CD8-positive, alpha-beta memory T cell (primary cell): ENCODE measurements at regions not wholly inside any gene's neighbourhood (a gene's known extent, or its start where the extent isn't known, plus 50 kb on each side); places are given as distances from the start of the nearest gene placed in this dataset.
A peak's percentile ranks its signal among the peaks of the same experiment; 100 is the strongest.

Experiments
- CTCF ChIA-PET: fragments of 350-600 bp; sonication (Branson Sonifier 250); formaldehyde crosslinking; loops from one replicate; lab custom pipeline; 2021; ENCODE audit warnings: antibody characterized with exemption; lab: Charles Lee
- POLR2A ChIA-PET: fragments of 350-600 bp; sonication (Branson Sonifier 250); formaldehyde crosslinking; loops from one replicate; lab custom pipeline; 2021; ENCODE audit warnings: antibody characterized with exemption; lab: Charles Lee
- DNase-seq, 5 donors: peaks; one replicate each; pipeline versions ENCODE4 v3.0.0 to v3.0.0-alpha.2; 2020 to 2022; ENCODE audit warnings: mixed read lengths in 1 of 5
- H3K27ac ChIP-seq: one replicate; pipeline ENCODE4 v1.7.0; 2013; ENCODE audit warnings: low read depth, mild to moderate bottlenecking, low read length, moderate library complexity
- H3K27me3 ChIP-seq: 2 replicates; pipeline ENCODE4 v1.7.0; 2013; ENCODE audit warnings: low read length, mild to moderate bottlenecking; ENCODE audit not compliant: insufficient read depth, poor library complexity, severe bottlenecking
- H3K36me3 ChIP-seq: 2 replicates; pipeline ENCODE4 v1.7.0; 2013; ENCODE audit warnings: mild to moderate bottlenecking, low read length, moderate library complexity; ENCODE audit not compliant: insufficient read depth
- H3K4me1 ChIP-seq: 2 replicates; pipeline ENCODE4 v1.7.0; 2013; ENCODE audit warnings: mild to moderate bottlenecking, low read length, moderate library complexity; ENCODE audit not compliant: insufficient read depth
- H3K4me3 ChIP-seq: 2 replicates; pipeline ENCODE4 v1.7.0; 2013; ENCODE audit warnings: mild to moderate bottlenecking, low read length
- H3K9me3 ChIP-seq: 2 replicates; pipeline ENCODE4 v1.7.0; 2013; ENCODE audit warnings: mild to moderate bottlenecking, low read length
- H3K27ac Mint-ChIP-seq, 8 donors: one replicate each; pipeline ENCODE4 v1.8.0; 2020 to 2021; ENCODE audit warnings: mixed read lengths in 8 of 8, mild to moderate bottlenecking in 6 of 8, inconsistent platforms in 3 of 8, moderate library complexity in 3 of 8
- H3K27me3 Mint-ChIP-seq, 2 donors: one replicate each; pipeline ENCODE4 v1.8.0; 2020 to 2021; ENCODE audit warnings: mixed read lengths in 2 of 2, mild to moderate bottlenecking in 1 of 2, moderate library complexity in 1 of 2
- H3K36me3 Mint-ChIP-seq, 3 donors: one replicate each; pipeline ENCODE4 v1.8.0; 2020 to 2021; ENCODE audit warnings: mixed read lengths in 3 of 3, inconsistent platforms in 1 of 3, mild to moderate bottlenecking in 1 of 3
- H3K4me1 Mint-ChIP-seq, 3 donors: one replicate each; pipeline ENCODE4 v1.8.0; 2020 to 2021; ENCODE audit warnings: mixed read lengths in 3 of 3, inconsistent platforms in 1 of 3, mild to moderate bottlenecking in 1 of 3
- H3K4me3 Mint-ChIP-seq, 7 donors: one replicate each; pipeline ENCODE4 v1.8.0; 2020 to 2021; ENCODE audit warnings: mixed read lengths in 7 of 7, mild to moderate bottlenecking in 6 of 7, moderate library complexity in 4 of 7, inconsistent platforms in 2 of 7
- H3K9me3 Mint-ChIP-seq, 5 donors: one replicate each; pipeline ENCODE4 v1.8.0; 2020 to 2022; ENCODE audit warnings: mixed read lengths in 5 of 5, mild to moderate bottlenecking in 3 of 5, moderate library complexity in 2 of 5, inconsistent platforms in 1 of 5

DNA sequence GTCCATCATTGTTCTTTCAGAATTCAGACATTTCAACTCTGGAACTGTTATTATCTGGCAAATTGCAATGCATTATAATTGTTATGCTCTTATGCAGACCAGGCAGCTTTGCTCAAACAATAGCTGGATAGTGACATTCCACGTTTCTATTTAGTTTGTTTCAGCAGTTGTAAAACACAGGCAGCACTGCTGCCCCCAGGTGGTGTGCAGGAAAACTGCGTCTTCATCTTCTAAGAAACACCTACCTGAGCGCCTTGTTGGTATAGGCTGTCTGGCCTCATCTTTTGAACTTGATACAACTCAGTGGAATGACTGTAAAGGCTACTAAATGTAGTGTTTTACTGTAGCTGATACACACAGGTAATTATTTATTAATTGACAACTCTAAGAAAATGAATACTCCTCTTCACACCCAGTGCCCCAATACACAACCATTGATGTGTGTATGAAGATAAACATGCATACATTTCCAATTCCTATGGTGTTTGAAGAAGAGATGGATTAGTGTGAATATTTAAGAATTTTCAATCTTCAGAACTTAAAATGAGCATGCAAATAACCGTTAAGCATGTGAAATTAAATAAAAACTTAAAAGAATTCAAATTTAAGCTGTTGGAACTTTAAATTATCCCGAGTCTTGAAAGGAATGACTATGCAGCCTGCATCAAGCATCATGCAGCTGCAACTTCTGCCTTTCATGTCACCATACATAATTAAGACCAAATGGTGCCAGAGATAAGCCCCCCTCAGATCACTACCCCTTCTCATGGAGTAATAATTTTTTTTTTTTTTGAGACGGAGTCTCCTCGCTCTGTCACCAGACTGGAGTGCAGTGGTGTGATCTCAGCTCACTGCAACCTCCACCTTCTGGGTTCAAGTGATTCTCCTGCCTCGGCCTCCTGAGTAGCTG is 85.6 kb downstream of the CD8B2 start:
- no peaks in the 10 kb centered on the region for H3K36me3 Mint-ChIP-seq
- CTCF ChIA-PET, result interaction anchor here (1.3 to 2.8 kb wide), 2 partner anchors 10 to 11 kb away, joined by 4 to 11 read pairs; no protein-coding TSS in a partner anchor
- Histone ChIP-seq H3K4me3 (no peak overlapping the region), H3K9me3 (no peaks in the 10 kb centered on the region), H3K27me3 (peaks cover 4% of the 10 kb centered on the region), H3K36me3 (no peaks in the 10 kb centered on the region), H3K4me1 (no peaks in the 10 kb centered on the region), H3K27ac (no peak overlapping the region)
- peaks cover 0 to 2% (median 0%) of the 10 kb centered on the region in 5 donors for H3K9me3 Mint-ChIP-seq
- no peak overlapping the region for H3K4me3 Mint-ChIP-seq
- peaks cover 21 to 54% of the 10 kb centered on the region in 2 donors for H3K27me3 Mint-ChIP-seq
- no peak for DNase-seq
- POLR2A ChIA-PET, result no interaction called here
- H3K27ac Mint-ChIP-seq, result no peak overlapping the region
- no peaks in the 10 kb centered on the region for H3K4me1 Mint-ChIP-seq

- ChIA-PET POLR2A (no interaction called here), CTCF (interaction anchor here (2.8 kb wide), 1 partner anchor 9 kb away, joined by 11 read pairs; no protein-coding TSS in a partner anchor)
- Histone ChIP-seq H3K27me3 (no peaks in the 10 kb centered on the region), H3K4me1 (no peaks in the 10 kb centered on the region), H3K9me3 (no peaks in the 10 kb centered on the region), H3K36me3 (no peaks in the 10 kb centered on the region), H3K4me3 (no peak overlapping the region), H3K27ac (no peak overlapping the region)
- no peak for DNase-seq
- Mint-ChIP-seq H3K4me3 (no peak overlapping the region), H3K27me3 (peaks cover 21 to 58% of the 10 kb centered on the region in 2 donors), H3K4me1 (no peaks in the 10 kb centered on the region), H3K9me3 (peaks cover 0 to 2% (median 0%) of the 10 kb centered on the region in 5 donors), H3K27ac (no peak overlapping the region), H3K36me3 (no peaks in the 10 kb centered on the region)
Measured at GRCh38 chr2:106573773-106574172, 86.6 kb downstream of the CD8B2 start.

- Mint-ChIP-seq H3K4me1 (peaks cover 0 to under 1% (median 0%) of the 10 kb centered on the region in 3 donors), H3K4me3 (no peak overlapping the region), H3K9me3 (no peaks in the 10 kb centered on the region), H3K27ac (no peak overlapping the region), H3K27me3 (peaks cover 16 to 52% of the 10 kb centered on the region in 2 donors), H3K36me3 (no peaks in the 10 kb centered on the region)
- DNase-seq, result no peak
- peaks cover 5% of the 10 kb centered on the region for H3K27me3 ChIP-seq
- no peaks in the 10 kb centered on the region for H3K4me1 ChIP-seq
- no peak overlapping the region for H3K27ac ChIP-seq
- H3K9me3 ChIP-seq, result no peaks in the 10 kb centered on the region
- ChIA-PET POLR2A (no interaction called here), CTCF (interaction anchor here (1.2 kb wide), 1 partner anchor 9 kb away, joined by 4 read pairs; no protein-coding TSS in a partner anchor)
- no peaks in the 10 kb centered on the region for H3K36me3 ChIP-seq
- H3K4me3 ChIP-seq, result no peak overlapping the region
Measured at GRCh38 chr2:106575955-106576354, 88.8 kb downstream of the CD8B2 start.

DNA sequence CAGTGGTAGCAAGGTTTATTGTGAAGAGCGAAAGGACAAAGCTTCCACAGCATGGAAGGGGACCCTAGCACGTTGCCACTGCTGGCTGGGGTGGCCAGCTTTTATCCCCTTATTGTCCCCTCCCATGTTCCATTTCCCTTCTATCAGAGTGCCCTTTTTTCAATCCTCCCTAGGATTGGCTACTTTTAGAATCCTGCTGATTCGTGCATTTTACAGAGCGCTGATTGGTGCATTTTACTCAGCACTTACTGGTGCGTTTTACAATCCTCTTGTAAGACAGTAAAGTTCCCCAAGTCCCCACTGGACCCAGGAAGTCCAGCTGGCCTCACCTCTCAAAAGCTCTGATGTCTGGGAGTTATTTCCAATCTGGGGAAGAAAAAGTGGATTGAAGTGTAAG is 90.1 kb downstream of the CD8B2 start:
- Histone ChIP-seq H3K27me3 (peaks cover 5% of the 10 kb centered on the region), H3K4me1 (no peaks in the 10 kb centered on the region), H3K36me3 (no peaks in the 10 kb centered on the region), H3K4me3 (no peak overlapping the region), H3K9me3 (no peaks in the 10 kb centered on the region), H3K27ac (no peak overlapping the region)
- H3K4me3 Mint-ChIP-seq, result no peak overlapping the region
- H3K4me1 Mint-ChIP-seq, result peaks cover 6 to 12% (median 11%) of the 10 kb centered on the region in 3 donors
- CTCF ChIA-PET, result interaction anchor here (1.7 kb wide), 1 partner anchor 10 kb away, joined by 3 read pairs; no protein-coding TSS in a partner anchor
- no peak for DNase-seq
- H3K27me3 Mint-ChIP-seq, result peaks cover 20 to 55% of the 10 kb centered on the region in 2 donors
- no peaks in the 10 kb centered on the region for H3K9me3 Mint-ChIP-seq
- POLR2A ChIA-PET, result no interaction called here
- H3K36me3 Mint-ChIP-seq, result no peaks in the 10 kb centered on the region
- H3K27ac Mint-ChIP-seq, result no peak overlapping the region

- Mint-ChIP-seq H3K36me3 (peaks cover 0 to 2% (median 0%) of the 10 kb centered on the region in 3 donors), H3K27me3 (peaks cover 23 to 66% of the 10 kb centered on the region in 2 donors), H3K27ac (no peak overlapping the region), H3K4me1 (peaks cover 10 to 18% (median 18%) of the 10 kb centered on the region in 3 donors), H3K9me3 (no peaks in the 10 kb centered on the region), H3K4me3 (no peak overlapping the region)
- POLR2A ChIA-PET, result no interaction called here
- no peak for DNase-seq
- H3K4me1 ChIP-seq, result no peaks in the 10 kb centered on the region
- CTCF ChIA-PET, result no interaction called here
- no peak overlapping the region for H3K4me3 ChIP-seq
- no peaks in the 10 kb centered on the region for H3K9me3 ChIP-seq
- H3K36me3 ChIP-seq, result no peaks in the 10 kb centered on the region
- H3K27me3 ChIP-seq, result peaks cover 5% of the 10 kb centered on the region
- H3K27ac ChIP-seq, result no peak overlapping the region
Measured at GRCh38 chr2:106579750-106580197, 92.6 kb downstream of the CD8B2 start.

DNA sequence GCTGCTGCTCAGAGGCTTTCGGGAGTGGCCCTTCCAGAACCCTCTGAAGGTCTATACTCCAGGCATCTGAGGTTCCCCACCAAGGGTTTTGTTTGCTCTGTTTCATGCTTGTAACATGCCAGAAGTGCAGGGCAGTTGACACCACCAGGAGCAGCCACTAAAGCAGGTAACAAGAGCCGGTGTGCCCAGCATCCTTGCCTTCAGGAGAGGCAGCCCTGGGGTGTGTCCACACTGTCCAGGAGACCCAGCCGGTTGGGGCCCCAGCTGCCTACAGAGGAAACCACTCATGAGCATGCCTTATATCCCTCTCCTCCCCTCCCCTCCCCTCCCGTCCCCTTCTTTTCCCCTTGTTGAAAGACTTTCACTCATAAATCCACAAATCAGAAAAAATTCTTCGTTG is 93.1 kb downstream of the CD8B2 start:
- POLR2A ChIA-PET, result no interaction called here
- no peak overlapping the region for H3K4me3 ChIP-seq
- no peaks in the 10 kb centered on the region for H3K36me3 ChIP-seq
- CTCF ChIA-PET, result no interaction called here
- H3K27me3 ChIP-seq, result peaks cover 5% of the 10 kb centered on the region
- no peak overlapping the region for H3K27ac ChIP-seq
- Mint-ChIP-seq H3K4me1 (peaks cover 10 to 18% (median 18%) of the 10 kb centered on the region in 3 donors), H3K9me3 (no peaks in the 10 kb centered on the region), H3K4me3 (no peak overlapping the region), H3K27ac (no peak overlapping the region), H3K27me3 (peaks cover 23 to 62% of the 10 kb centered on the region in 2 donors), H3K36me3 (peaks cover 0 to 2% (median 0%) of the 10 kb centered on the region in 3 donors)
- no peak for DNase-seq
- H3K4me1 ChIP-seq, result no peaks in the 10 kb centered on the region
- H3K9me3 ChIP-seq, result no peaks in the 10 kb centered on the region

GRCh38 chr2:106581328-106581727 is 94.2 kb downstream of the CD8B2 start:
- Mint-ChIP-seq H3K27ac (peak overlapping the region in 1 of 8 donors; percentile 0), H3K4me3 (peak overlapping the region; percentile 77 to 95 (median 92)), H3K4me1 (peaks cover 10 to 18% (median 18%) of the 10 kb centered on the region in 3 donors), H3K27me3 (peaks cover 26 to 57% of the 10 kb centered on the region in 2 donors), H3K9me3 (no peaks in the 10 kb centered on the region), H3K36me3 (peaks cover 0 to 2% (median 0%) of the 10 kb centered on the region in 3 donors)
- Histone ChIP-seq H3K9me3 (no peaks in the 10 kb centered on the region), H3K4me1 (no peaks in the 10 kb centered on the region), H3K4me3 (no peak overlapping the region), H3K27ac (no peak overlapping the region), H3K36me3 (no peaks in the 10 kb centered on the region), H3K27me3 (peaks cover 5% of the 10 kb centered on the region)
- CTCF ChIA-PET, result interaction anchor here (1.1 to 1.7 kb wide), 3 partner anchors 14 to 39 kb away, joined by 3 to 6 read pairs (median 3); no protein-coding TSS in a partner anchor
- no peak for DNase-seq
- POLR2A ChIA-PET, result no interaction called here

GRCh38 chr2:106581755-106582147 is 94.6 kb downstream of the CD8B2 start:
- Mint-ChIP-seq H3K4me1 (peaks cover 10 to 18% (median 18%) of the 10 kb centered on the region in 3 donors), H3K27me3 (peaks cover 26 to 55% of the 10 kb centered on the region in 2 donors), H3K36me3 (peaks cover 0 to 2% (median 0%) of the 10 kb centered on the region in 3 donors), H3K27ac (peak overlapping the region in 1 of 8 donors; percentile 0), H3K9me3 (no peaks in the 10 kb centered on the region), H3K4me3 (peak overlapping the region; percentile 77 to 95 (median 92))
- DNase-seq, result no peak
- H3K27ac ChIP-seq, result no peak overlapping the region
- CTCF ChIA-PET, result interaction anchor here (0.7 to 1.9 kb wide), 10 partner anchors 8 to 1466 kb away, joined by 3 to 12 read pairs (median 4); no protein-coding TSS in a partner anchor
- POLR2A ChIA-PET, result no interaction called here
- H3K27me3 ChIP-seq, result peaks cover 5% of the 10 kb centered on the region
- no peaks in the 10 kb centered on the region for H3K9me3 ChIP-seq
- no peaks in the 10 kb centered on the region for H3K36me3 ChIP-seq
- no peaks in the 10 kb centered on the region for H3K4me1 ChIP-seq
- peak overlapping the region; percentile 67 for H3K4me3 ChIP-seq
